Amygdala (tissue), 56 donors: ENCODE measurements at regions not wholly inside any gene's neighbourhood (a gene's known extent, or its start where the extent isn't known, plus 50 kb on each side); places are given as distances from the start of the nearest gene placed in this dataset.
"Not testable (repeated sequence)": the region's sequence is repeated elsewhere in the genome, so short reads cannot be mapped to it uniquely, and the experiment has no call there.

Source experiments
- DNase-seq, 56 donors: peaks; one replicate each; lab custom pipeline; 2025; lab: John Stamatoyannopoulos, UW

DNA sequence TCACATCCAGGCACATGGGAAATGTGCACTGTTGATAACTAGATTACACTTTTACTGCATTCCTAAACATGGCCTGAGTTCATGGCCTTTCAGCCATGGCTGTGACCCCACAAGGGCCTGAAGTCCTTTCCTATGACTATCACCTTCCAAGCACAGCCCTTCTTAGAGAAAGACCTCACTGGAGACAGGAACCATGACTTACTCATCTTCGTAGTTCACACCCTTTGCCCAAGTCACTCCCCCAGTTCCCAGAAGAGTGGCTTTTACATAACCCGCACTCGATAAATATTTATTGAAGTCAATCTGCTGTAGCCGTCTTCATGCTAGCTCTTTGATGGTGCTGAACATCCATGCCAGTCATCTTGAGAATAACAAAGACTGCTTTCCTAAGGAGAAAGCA lies 632.5 kb upstream of the NRP1 start:
- no peak for DNase-seq

DNA sequence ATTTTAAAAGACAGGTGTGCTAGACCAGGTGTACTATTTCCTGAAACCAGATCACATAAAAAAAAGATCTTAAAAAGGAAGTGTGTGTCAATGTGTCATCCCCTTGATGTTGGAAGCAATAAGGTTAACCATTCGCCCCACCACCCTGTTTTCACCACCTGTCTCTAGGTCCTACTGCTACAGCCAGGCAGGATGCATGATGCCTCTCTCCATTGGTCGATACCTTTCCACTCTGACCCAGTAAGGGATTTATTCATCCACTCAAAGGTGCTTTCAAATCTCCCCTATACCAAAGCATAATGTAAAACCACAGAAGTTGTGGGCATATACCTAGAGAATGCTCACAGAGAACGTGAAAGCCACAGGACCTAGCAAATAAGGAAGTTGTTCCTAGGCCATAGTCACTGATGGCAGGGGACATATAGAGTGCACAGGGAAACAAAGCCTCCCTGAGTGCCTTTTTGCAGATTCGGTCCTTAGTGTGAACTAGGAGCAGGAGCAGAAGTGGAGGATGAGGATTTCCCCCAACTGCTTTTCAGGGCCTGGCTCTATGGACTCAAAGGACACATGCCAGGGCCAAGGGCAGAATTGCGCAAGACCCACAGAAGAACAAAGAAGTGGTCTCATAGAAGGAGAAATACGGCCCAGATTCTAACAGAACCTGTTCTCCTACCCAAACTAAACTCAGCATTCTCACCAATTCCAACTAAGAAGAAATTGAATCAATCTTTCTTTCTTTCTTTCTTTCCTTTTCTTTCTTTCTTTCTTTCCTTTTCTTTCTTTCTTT lies 631.5 kb upstream of the NRP1 start:
- DNase-seq = peak in 1 of 56 donors; percentile 0

DNA sequence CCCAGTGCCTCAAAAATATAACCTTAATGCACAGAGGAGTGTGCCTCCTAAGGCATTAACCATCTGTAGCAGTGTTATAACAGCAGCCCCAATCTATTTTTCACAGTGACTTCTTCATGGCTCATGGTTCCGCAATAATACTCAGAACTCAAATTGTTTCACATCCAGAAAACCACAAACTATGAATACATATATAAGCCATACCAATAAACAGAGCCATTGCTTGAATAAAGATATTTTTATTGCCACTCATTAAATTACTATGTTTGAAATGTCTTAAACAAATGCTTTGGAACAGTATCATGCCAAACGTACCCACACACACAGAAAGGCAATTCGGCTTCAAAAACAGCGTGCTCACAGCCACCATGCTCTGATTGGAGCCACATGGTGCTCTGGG lies 629.3 kb upstream of the NRP1 start:
- no peak for DNase-seq

DNA sequence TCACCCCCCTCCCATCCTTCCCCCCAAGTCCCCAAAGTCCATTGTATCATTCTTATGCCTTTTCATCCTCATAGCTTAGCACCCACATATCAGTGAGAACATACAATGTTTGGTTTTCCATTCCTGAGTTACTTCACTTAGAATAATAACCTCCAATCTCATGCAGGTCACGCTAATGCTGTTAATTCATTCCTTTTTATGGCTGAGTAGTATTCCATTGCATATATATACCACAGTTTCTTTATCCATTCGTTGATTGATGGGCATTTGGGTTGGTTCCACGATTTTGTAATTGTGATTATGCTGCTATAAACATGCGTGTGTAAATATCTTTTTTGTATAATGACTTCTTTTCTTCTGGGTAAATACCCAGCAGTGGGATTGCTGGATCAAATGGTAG lies 621.9 kb upstream of the NRP1 start:
- DNase-seq = not testable (repeated sequence)

- no peak for DNase-seq
Observed at GRCh38 chr10:33955676-33956075, 621.2 kb upstream of the NRP1 start.

DNA sequence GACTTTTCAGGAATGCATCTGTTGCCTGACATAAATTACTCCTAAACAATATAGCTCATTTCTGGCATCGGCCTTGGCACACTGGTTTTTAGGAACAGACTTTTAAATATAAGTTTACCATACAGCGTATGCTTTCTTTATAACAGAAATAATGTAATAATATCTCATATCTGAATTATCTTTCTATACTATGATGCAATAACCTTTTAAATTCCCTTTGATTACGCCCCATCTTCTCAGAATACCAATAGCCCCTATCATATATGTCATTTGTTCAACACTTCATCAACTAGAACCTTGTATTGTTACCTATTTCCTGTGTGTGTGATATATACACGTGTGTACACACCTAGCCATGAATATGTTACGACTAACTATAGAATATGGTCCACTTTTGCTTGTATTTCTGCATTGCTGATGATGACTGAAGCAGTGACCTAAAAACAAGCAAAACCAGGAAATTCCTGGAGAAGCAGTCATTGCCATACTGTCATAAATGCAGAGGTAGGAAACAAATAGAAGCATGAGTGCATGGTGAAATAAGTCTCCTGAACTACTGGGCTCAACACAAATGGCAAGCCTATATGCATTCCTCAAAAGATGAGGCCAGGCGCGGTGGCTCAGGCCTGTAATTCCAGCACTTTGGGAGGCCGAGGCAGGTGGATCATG lies 618.4 kb upstream of the NRP1 start:
- no peak for DNase-seq

GRCh38 chr10:33950206-33950605 lies 615.7 kb upstream of the NRP1 start:
- DNase-seq = no peak

DNA sequence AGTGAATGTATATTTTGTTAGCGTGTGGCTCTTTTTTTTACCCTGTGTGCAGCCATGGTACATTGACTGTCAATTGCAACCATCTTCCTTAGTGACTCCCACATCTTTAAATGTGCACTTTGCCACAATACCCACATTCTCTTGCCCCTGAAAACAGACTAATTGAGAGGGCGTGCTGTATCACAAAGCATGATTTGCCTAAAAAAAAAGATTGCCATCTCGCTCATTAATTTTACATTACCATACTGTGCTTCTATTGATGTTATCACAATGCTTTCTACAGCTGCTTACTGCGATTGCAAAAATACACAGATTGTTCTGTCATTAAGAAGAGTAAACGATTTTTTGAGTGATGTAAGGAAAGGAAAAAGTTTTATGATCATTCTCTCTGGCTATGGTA lies 613.1 kb upstream of the NRP1 start:
- no peak for DNase-seq

DNA sequence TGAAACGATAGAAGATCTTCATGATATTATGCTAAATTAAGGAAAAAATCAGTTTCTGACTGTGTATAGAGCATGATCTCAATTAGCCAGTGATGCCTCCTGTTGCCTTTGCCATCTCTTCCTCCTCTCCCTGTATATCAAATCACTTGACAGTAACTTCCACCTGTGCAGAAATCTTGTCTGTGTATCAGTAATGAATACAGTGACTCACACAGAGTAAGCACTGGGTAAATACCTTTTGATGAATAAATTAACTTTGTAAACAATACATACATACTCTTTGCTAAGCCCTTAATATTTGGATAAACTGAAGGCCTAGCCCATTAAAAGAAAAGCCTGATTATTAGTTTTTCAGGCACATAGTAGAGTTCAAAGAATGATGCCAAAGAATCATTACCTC lies 610.6 kb upstream of the NRP1 start:
- no peak for DNase-seq

DNA sequence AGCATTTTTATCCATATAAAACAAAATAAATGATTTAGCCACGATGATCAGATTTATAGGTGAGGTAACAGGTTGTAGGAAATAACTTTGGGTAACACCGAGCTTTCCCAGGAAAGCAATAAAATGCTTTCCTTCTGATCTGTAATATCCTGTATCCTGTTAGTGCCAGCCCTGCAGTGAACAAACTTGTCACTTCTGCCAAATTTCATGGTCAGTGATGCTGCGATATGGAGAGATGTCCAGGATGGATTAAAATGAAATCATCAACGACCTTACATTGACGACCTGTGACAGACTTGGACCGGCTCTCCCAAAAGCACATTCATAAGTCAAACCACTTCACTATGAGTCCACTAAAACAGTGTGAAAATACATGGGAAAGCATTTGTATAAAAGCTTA lies 608.0 kb upstream of the NRP1 start:
- no peak for DNase-seq

GRCh38 chr10:33939892-33940291 lies 605.4 kb upstream of the NRP1 start:
- DNase-seq = no peak

- no peak for DNase-seq
Observed at GRCh38 chr10:33939410-33939809, 604.9 kb upstream of the NRP1 start.

- DNase-seq = no peak
Observed at GRCh38 chr10:33938001-33938400, 603.5 kb upstream of the NRP1 start.

DNA sequence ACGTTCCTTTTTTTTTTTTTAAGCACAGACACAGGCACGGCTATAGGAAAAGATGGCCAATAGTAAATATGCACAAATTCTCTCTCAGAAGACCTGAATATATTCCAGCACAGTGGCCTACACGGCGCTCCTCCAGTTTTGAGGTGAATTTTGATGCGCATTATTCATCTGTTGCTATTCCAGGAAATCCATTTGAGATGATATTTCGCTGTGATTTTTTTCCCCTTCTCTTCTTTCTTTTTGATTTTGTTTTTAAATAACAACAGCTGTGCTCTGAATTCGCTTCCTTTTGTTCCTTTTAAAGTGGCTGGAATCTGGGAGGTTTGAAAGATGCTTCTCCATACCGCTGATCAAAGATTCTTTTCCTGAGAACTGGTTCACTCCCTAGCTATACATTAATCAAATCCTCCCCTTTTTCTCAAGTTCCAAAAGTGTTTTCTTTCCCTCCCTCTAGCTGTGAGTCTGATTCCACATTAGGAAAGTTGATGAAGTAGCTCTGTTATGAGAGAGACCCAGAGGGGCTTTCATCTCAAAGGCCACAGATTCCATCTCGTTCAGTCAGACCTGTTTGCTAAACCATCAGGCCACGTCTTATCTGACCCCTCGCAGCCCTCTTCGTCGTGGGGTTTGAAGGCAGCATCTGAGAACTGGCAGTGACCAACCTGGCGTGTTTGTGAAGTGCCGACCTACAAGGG lies 602.7 kb upstream of the NRP1 start:
- DNase-seq = no peak

GRCh38 chr10:33935350-33935749 lies 600.9 kb upstream of the NRP1 start:
- no peak for DNase-seq

DNA sequence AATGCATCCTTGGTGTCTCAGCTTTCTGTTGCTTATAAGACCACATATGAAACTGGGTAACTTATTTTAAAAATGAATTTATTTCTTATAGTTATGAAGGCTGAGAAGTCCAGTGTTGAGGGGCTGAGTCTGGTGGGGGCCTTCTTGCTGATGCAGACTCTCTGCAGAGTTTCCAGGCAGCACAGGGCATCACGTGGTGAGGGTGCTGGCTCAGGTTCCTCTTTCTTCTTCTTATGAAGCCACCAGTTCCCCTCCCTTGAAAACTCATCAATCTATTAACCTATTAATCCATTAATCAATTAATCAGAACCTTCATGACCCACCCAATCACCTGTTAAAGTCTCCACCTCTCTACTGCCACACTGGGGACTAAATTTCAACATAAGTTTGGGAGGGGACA lies 595.6 kb upstream of the NRP1 start:
- no peak for DNase-seq

DNA sequence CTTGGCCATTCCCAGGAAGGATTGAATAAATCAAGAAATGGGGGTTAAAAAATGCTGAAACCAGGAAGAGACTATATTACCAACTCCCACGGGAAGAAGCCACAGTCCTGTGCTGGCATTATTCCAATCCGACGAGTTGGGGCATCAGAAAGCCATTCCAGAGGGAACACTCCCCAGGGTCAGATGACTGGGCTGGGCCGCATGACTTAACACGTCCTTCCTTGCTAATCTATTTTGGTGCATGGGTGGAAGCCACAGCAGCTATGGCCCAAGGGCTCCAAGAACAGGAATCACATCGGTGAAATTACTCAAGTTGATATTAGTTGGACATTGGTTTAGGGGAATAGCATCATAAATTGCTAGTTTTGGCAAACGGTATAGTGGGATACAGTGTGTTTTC lies 592.9 kb upstream of the NRP1 start:
- DNase-seq = no peak

DNA sequence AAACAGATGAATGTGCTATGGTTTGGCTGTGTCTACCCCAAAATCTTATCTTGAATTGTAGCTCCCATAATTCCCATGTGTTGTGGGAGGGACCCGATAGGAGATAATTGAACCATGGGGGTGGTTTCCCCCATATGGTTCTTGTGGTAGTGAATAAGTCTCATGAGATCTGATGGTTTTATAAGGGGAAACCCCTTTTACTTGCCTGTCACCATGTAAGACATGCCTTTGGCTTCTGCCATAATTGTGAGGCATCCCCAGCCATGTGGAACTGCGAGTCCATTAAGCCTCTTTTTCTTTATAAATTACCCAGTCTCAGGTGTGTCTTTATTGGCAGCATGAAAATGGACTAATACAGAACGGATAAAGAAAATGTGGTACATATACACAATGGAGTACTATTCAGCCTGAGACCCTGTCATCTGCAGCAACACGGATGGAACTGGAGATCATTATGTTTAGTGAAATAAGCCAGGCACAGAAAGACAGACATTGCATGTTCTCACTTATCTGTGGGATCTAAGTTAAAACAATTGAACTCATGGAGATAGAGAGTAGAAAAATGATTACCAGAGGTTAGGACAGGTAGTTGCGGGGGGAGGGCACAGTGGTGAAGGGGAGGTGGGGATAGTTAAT lies 587.6 kb upstream of the NRP1 start:
- DNase-seq = no peak

DNA sequence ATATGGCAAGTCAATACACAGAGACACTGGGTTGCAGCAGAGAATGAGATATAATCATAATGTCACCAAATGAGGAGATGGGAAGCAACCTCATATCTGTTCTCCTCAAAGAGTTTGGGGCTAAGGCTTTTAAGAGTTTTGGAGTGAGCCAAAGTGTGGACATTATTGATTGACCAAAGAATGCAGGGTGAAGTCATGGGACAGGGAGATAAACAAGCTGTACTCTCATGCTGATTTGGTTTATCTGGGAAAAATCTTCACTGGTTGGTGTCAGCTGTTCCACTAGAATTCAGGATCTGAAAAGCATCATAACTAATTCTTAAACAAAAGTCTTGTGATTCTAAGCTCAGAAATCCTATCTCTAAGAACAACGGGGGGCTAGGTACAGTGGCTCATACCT lies 585.9 kb upstream of the NRP1 start:
- DNase-seq = no peak

- DNase-seq = no peak
Observed at GRCh38 chr10:33919244-33919643, 584.8 kb upstream of the NRP1 start.

DNA sequence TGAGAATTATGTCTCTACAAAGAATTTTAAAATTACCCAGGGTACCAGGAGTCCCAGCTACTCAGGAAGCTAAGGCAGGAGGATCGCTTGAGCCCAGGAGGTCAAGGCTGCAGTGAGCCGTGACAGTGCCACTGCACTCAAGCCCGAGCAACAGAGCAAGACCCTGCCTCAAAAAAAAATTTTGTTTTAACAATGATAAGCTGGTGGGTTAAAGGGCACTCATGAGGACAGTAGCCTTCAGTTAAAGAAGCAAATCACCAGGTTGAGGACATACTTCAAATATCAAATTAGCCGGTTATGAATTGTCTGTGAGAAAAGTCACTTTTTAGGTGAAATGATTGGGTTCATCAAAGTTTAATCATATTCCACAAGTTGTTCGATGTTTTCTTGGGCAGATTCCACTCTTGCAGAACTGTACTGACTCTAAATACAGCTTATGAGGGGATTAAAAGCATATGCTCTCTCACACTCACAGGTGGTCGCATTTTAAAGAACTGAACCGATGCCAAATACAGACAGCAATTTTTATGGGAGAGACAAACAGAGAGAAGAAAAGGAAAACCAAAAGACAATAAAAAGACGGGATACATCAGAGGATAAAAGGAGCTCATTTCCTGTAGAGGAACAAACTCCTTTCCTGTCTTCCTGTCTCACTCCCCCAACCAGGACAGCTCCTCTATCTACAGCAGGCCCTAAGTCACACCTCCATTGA lies 582.8 kb upstream of the NRP1 start:
- no peak for DNase-seq
